Spleen (tissue), 11 donors: ENCODE measurements at regions not wholly inside any gene's neighbourhood (a gene's known extent, or its start where the extent isn't known, plus 50 kb on each side); places are given as distances from the start of the nearest gene placed in this dataset.

ENCODE experiments used
- DNase-seq: peaks from one replicate; pipeline ENCODE4 v3.0.0-alpha.2; 2020
- H3K27ac ChIP-seq, 8 donors: fragments of 200-600 bp; sonication (generic) in 7 of 8; 1 replicate in 4 of 8; 2 replicates in 4 of 8; pipeline versions ENCODE4 v1.5.0 to v1.8.0; 2016 to 2021; ENCODE audit warnings: inconsistent platforms in 4 of 8, mild to moderate bottlenecking in 4 of 8, moderate library complexity in 1 of 8
- H3K27me3 ChIP-seq, 7 donors: fragments of 200-600 bp; sonication (generic) in 6 of 7; replicated peaks in 1 of 7; 1 replicate in 4 of 7; 2 replicates in 3 of 7; pipeline versions ENCODE4 v1.5.0 to v1.8.0; 2016 to 2021; ENCODE audit warnings: inconsistent platforms in 3 of 7, mild to moderate bottlenecking in 1 of 7
- H3K36me3 ChIP-seq, 6 donors: fragments of 200-600 bp; sonication (generic) in 5 of 6; 1 replicate in 4 of 6; 2 replicates in 2 of 6; pipeline versions ENCODE4 v1.5.0 to v1.8.0; 2016 to 2021; ENCODE audit warnings: inconsistent platforms in 2 of 6
- H3K4me1 ChIP-seq, 6 donors: fragments of 200-600 bp; sonication (generic) in 5 of 6; 1 replicate in 3 of 6; 2 replicates in 3 of 6; pipeline versions ENCODE4 v1.5.0 to v1.8.0; 2016 to 2021; ENCODE audit warnings: inconsistent platforms in 3 of 6
- H3K4me3 ChIP-seq, 8 donors: fragments of 200-600 bp; sonication (generic) in 7 of 8; 1 replicate in 4 of 8; 2 replicates in 4 of 8; pipeline versions ENCODE4 v1.5.0 to v1.8.0; 2016 to 2021; ENCODE audit warnings: inconsistent platforms in 4 of 8, mild to moderate bottlenecking in 4 of 8, moderate library complexity in 2 of 8
- H3K9me3 ChIP-seq, 8 donors: fragments of 200-600 bp; sonication (generic) in 7 of 8; 1 replicate in 4 of 8; 2 replicates in 4 of 8; pipeline versions ENCODE4 v1.5.0 to v1.8.0; 2016 to 2021; ENCODE audit warnings: inconsistent platforms in 4 of 8
- POLR2A ChIP-seq, 3 donors: fragments of 450-650 bp; IDR thresholded peaks; one replicate each; pipeline ENCODE4 v1.5.1; 2017; ENCODE audit warnings: antibody characterized with exemption in 3 of 3, mild to moderate bottlenecking in 1 of 3
- POLR2AphosphoS5 ChIP-seq, 3 donors: sonication (generic); formaldehyde crosslinking; IDR thresholded peaks; one replicate each; pipeline ENCODE4 v1.5.1; 2017; ENCODE audit warnings: antibody characterized with exemption in 3 of 3
- whole genome bisulfite sequencing, 5 donors: extraction: QIAGEN DNeasy Blood & Tissue Kit in 3 of 5; methylation state at CpG; one replicate each; pipeline versions ENCODE4 v1.1.5 to v1.1.7; 2013 to 2018; 5-methylcytosine and 5-hydroxymethylcytosine counted together
- intact Hi-C: fragments of 100-400 bp; cut with DNase I; formaldehyde crosslinking; loops from one replicate; pipeline ENCODE4 v1.15.0; 2023; ENCODE audit warnings: low total_unique reads
- TF ChIP-seq, protein P1 (sequence below), 11 experiments: fragments of 200-600 bp in 7 of 11; fragments of 450-650 bp in 4 of 11; sonication (generic) in 4 of 11; IDR thresholded peaks in 8 of 11; conservative IDR thresholded peaks in 3 of 11; 1 replicate in 7 of 11; 2 replicates in 4 of 11; pipeline versions ENCODE4 v1.4.0 to v1.8.0; 2016 to 2021; ENCODE audit warnings: antibody characterized with exemption in 11 of 11, inconsistent platforms in 4 of 11, mild to moderate bottlenecking in 1 of 11
- donor health status: healthy with polysubstance abuse.
- donor health status: DM: no; HTN: no; CAD: no; lungs with moderate emphysema.
- donor health status: DM: no; HTN: no; CAD: no.
- donor health status: Bipolar disorder and iron deficiency.
- donor health status: healthy.
- donor health status: DM: no; HTN: no; CAD: no.
- donor health status: DM: yes; HTN: yes; CAD: no.

GRCh38 chr12:116390401-116391335, 113.2 kb upstream of the MED13L start:
- DNase-seq, result peak; percentile 8
- Histone ChIP-seq H3K4me1 (peaks cover 0 to 11% (median under 1%) of the 10 kb centered on the region in 6 donors), H3K27ac (no peak overlapping the region), H3K4me3 (no peak overlapping the region), H3K36me3 (no peaks in the 10 kb centered on the region), H3K27me3 (no peaks in the 10 kb centered on the region), H3K9me3 (peaks cover 0 to 12% (median 6%) of the 10 kb centered on the region in 8 donors)
- 91 to 96% (median 93%) methylated on average over 6 of the region's 6 CpGs for WGBS, 5 donors
- no peak for TF ChIP-seq POLR2A (IDR thresholded peaks at IDR 0.05)
- no peak for TF ChIP-seq POLR2AphosphoS5 (IDR thresholded peaks at IDR 0.05)
- TF ChIP-seq, protein P1, sequence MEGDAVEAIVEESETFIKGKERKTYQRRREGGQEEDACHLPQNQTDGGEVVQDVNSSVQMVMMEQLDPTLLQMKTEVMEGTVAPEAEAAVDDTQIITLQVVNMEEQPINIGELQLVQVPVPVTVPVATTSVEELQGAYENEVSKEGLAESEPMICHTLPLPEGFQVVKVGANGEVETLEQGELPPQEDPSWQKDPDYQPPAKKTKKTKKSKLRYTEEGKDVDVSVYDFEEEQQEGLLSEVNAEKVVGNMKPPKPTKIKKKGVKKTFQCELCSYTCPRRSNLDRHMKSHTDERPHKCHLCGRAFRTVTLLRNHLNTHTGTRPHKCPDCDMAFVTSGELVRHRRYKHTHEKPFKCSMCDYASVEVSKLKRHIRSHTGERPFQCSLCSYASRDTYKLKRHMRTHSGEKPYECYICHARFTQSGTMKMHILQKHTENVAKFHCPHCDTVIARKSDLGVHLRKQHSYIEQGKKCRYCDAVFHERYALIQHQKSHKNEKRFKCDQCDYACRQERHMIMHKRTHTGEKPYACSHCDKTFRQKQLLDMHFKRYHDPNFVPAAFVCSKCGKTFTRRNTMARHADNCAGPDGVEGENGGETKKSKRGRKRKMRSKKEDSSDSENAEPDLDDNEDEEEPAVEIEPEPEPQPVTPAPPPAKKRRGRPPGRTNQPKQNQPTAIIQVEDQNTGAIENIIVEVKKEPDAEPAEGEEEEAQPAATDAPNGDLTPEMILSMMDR (IDR thresholded peaks at IDR 0.05 in 8 of 11, conservative IDR thresholded peaks at IDR 0.05 in 3 of 11), result no peak
- intact Hi-C loops, result no loop called here

DNA sequence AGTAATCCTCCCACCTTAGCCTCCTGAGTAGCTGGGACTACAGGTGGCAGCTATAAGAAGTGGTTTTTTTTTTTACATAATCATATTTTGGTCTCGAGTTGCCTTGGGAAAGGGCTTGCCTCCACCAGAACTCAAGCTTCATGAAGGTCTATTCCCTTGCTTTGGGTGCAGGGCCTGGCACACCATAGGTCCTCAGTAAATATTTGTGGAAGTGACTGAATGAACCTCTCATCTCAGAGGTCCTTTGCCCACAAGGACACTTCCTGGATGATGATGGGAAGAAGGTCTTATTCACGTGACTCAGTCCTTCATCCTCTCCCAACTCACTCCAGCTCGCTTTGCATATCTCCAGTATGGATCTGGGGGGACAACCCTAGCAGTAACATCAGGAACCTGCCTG, 114.0 kb upstream of the MED13L start:
- H3K27ac ChIP-seq, result no peak overlapping the region
- intact Hi-C loops, result no loop called here
- H3K27me3 ChIP-seq, result no peaks in the 10 kb centered on the region
- 79 to 89% (median 86%) methylated on average over 3 of the region's 3 CpGs for WGBS, 5 donors
- H3K9me3 ChIP-seq, result peaks cover 0 to 12% (median 6%) of the 10 kb centered on the region in 8 donors
- TF ChIP-seq, protein P1 (IDR thresholded peaks at IDR 0.05 in 8 of 11, conservative IDR thresholded peaks at IDR 0.05 in 3 of 11), result no peak
- TF ChIP-seq POLR2AphosphoS5 (IDR thresholded peaks at IDR 0.05) (no peak), POLR2A (IDR thresholded peaks at IDR 0.05) (no peak)
- peaks cover 0 to 10% (median 0%) of the 10 kb centered on the region in 6 donors for H3K4me1 ChIP-seq
- H3K36me3 ChIP-seq, result no peaks in the 10 kb centered on the region
- DNase-seq, result no peak
- no peak overlapping the region for H3K4me3 ChIP-seq

DNA sequence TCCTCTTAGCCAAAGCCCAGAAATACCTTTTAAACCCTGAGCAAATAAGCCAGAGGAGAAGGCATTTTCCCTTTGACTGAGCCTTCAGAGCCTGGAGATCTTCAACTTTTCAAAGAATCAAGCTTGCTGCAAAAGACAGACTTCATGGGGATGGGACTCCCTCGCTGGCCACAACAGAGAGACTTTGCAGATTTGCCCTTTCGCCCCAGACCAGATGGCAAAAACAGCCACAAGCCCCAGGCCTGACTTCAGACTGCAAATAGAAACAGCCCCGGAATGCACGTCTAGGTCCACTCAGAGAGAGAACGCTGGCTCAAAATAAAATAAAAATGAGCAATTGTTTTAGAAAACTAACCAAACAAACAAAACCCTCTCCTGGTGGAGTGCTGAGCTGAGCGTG, 114.6 kb upstream of the MED13L start:
- Histone ChIP-seq H3K36me3 (no peaks in the 10 kb centered on the region), H3K9me3 (peaks cover 0 to 12% (median 6%) of the 10 kb centered on the region in 8 donors), H3K4me1 (peaks cover 0 to 10% (median 0%) of the 10 kb centered on the region in 6 donors), H3K27me3 (no peaks in the 10 kb centered on the region), H3K4me3 (no peak overlapping the region), H3K27ac (no peak overlapping the region)
- intact Hi-C loops, result no loop called here
- TF ChIP-seq POLR2A (IDR thresholded peaks at IDR 0.05), result no peak
- TF ChIP-seq, protein P1 (IDR thresholded peaks at IDR 0.05 in 8 of 11, conservative IDR thresholded peaks at IDR 0.05 in 3 of 11), result no peak
- no peak for TF ChIP-seq POLR2AphosphoS5 (IDR thresholded peaks at IDR 0.05)
- DNase-seq, result no peak
- WGBS, 5 donors, result 84 to 94% (median 92%) methylated on average over 6 of the region's 6 CpGs

DNA sequence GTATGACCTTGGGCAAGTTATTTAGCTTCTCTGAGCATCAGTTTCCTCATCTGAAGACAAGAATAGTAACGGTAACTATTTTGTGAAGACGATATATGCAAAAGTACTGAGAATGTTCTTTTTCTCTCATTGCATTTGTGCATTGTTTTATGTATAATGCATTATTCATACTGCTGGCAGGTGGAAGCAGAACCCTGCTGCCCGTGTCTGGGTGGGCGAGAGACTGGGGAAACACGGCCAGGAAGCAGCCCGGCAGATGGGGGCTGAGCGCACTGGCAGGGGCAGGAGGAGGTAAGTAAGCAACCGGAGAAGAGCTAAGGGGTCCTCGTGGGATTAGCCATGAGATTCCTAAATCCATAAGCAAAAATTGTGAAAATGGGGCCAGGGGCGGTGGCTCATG, 115.8 kb upstream of the MED13L start:
- TF ChIP-seq, protein P1 (IDR thresholded peaks at IDR 0.05 in 8 of 11, conservative IDR thresholded peaks at IDR 0.05 in 3 of 11), result no peak
- no peak for TF ChIP-seq POLR2AphosphoS5 (IDR thresholded peaks at IDR 0.05)
- no peak for TF ChIP-seq POLR2A (IDR thresholded peaks at IDR 0.05)
- intact Hi-C loops, result no loop called here
- WGBS, 5 donors, result 38 to 71% (median 48%) methylated on average over 10 of the region's 10 CpGs
- Histone ChIP-seq H3K36me3 (no peaks in the 10 kb centered on the region), H3K27me3 (no peaks in the 10 kb centered on the region), H3K27ac (no peak overlapping the region), H3K4me3 (no peak overlapping the region), H3K9me3 (peaks cover 0 to 23% (median 16%) of the 10 kb centered on the region in 8 donors), H3K4me1 (peaks cover 0 to 10% (median 0%) of the 10 kb centered on the region in 6 donors)
- DNase-seq, result peak; percentile 59
